ENCODE measurements at regions not wholly inside any gene's neighbourhood (a gene's known extent, or its start where the extent isn't known, plus 50 kb on each side); places are given as distances from the start of the nearest gene placed in this dataset.

DNA sequence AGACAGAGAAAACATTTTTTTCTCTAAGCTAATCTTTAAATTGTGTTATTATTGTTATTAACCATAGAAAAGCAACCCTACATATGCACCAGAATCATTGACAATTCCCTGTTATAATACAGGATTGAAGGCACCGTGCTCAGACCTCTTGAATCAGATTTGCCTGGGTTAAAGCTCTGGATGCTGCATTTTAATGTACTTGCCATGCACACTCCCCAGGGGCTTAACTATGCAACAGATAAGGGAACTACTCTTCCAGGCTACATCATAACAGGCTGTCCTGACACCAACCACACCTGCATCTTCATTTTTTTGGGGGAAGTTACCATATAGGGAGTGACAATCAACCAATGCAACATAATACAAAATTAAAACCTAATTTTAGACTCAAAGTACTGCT, 1187.6 kb upstream of the CDH8 start:
- Histone ChIP-seq H3K4me3 (no peak overlapping the region), H3K9me2 (replicated peaks; ENCODE audit: insufficient read depth) (no peaks in the 10 kb centered on the region), H2AFZ (no peak overlapping the region), H3K36me3 (replicated peaks; ENCODE audit: insufficient read depth, low read depth) (no peaks in the 10 kb centered on the region), H3K4me2 (no peak overlapping the region), H3K4me1 (ENCODE audit: insufficient read depth) (no peaks in the 10 kb centered on the region), H3K9me3 (ENCODE audit: low read depth) (no peaks in the 10 kb centered on the region), H3K27me3 (no peaks in the 10 kb centered on the region), H4K20me1 (ENCODE audit: insufficient read depth, poor library complexity, severe bottlenecking) (no peaks in the 10 kb centered on the region), H3K79me2 (no peaks in the 10 kb centered on the region), H3K27ac (no peak overlapping the region)
- WGBS (ENCODE audit: low lambda C conversion rate, missing lambda C conversion rate): 67% methylated on average over 1 of the region's 1 CpG
- TF ChIP-seq EZH2phosphoT487 (IDR thresholded peaks at IDR 0.05; ENCODE audit: low read depth, severe bottlenecking, unreplicated experiment): no peak
- TF ChIP-seq EZH2 (IDR thresholded peaks at IDR 0.05; ENCODE audit: borderline replicate concordance): no peak
- TF ChIP-seq, protein P1, sequence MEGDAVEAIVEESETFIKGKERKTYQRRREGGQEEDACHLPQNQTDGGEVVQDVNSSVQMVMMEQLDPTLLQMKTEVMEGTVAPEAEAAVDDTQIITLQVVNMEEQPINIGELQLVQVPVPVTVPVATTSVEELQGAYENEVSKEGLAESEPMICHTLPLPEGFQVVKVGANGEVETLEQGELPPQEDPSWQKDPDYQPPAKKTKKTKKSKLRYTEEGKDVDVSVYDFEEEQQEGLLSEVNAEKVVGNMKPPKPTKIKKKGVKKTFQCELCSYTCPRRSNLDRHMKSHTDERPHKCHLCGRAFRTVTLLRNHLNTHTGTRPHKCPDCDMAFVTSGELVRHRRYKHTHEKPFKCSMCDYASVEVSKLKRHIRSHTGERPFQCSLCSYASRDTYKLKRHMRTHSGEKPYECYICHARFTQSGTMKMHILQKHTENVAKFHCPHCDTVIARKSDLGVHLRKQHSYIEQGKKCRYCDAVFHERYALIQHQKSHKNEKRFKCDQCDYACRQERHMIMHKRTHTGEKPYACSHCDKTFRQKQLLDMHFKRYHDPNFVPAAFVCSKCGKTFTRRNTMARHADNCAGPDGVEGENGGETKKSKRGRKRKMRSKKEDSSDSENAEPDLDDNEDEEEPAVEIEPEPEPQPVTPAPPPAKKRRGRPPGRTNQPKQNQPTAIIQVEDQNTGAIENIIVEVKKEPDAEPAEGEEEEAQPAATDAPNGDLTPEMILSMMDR (IDR thresholded peaks at IDR 0.05; ENCODE audit: poor library complexity): no peak
- DNase-seq (ENCODE audit: low spot score): no peak

DNA sequence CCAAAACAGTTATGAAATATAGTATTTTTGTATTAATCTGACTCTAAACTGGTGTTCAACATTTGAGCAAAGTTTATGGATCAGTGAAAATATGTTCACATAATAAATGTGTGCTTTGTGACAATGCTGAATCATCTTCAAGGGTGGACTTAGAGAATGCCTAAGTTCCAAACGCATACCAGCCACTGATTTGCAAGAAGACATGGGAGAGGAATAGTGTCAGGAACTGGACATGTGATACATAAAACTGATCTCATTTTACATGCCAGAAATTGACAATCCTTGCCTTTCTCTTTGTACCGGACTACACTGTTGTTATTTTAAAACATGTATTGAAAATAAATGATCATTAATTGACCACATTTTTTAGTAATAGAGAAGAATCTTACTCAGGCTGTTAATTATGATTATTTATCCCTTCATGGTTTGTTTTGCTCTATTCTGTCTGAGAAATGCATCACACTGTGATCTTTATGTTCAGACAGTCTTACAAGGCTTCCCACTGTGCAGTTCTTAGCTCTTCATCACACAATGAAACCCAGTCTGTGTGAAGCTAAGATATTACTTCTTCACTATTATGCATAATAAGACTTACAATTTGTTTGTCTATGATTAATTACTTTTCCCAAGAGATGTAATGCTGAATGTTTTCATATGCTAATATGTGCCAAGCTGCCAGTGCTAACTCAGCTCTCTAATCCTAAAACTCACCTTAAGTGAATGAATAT, 1180.6 kb upstream of the CDH8 start:
- DNase-seq (ENCODE audit: low spot score): no peak
- WGBS (ENCODE audit: low lambda C conversion rate, missing lambda C conversion rate): 74% methylated on average over 2 of the region's 2 CpGs
- Histone ChIP-seq H3K4me2 (no peak overlapping the region), H3K9me2 (replicated peaks; ENCODE audit: insufficient read depth) (no peaks in the 10 kb centered on the region), H3K27ac (no peak overlapping the region), H3K4me1 (ENCODE audit: insufficient read depth) (no peaks in the 10 kb centered on the region), H3K4me3 (no peak overlapping the region), H2AFZ (no peak overlapping the region), H3K27me3 (no peaks in the 10 kb centered on the region), H3K79me2 (no peaks in the 10 kb centered on the region), H4K20me1 (ENCODE audit: insufficient read depth, poor library complexity, severe bottlenecking) (no peaks in the 10 kb centered on the region), H3K9me3 (ENCODE audit: low read depth) (no peaks in the 10 kb centered on the region), H3K36me3 (replicated peaks; ENCODE audit: insufficient read depth, low read depth) (no peaks in the 10 kb centered on the region)
- TF ChIP-seq EZH2 (IDR thresholded peaks at IDR 0.05; ENCODE audit: borderline replicate concordance) (no peak), EZH2phosphoT487 (IDR thresholded peaks at IDR 0.05; ENCODE audit: low read depth, severe bottlenecking, unreplicated experiment) (no peak)
- TF ChIP-seq, protein P1 (IDR thresholded peaks at IDR 0.05; ENCODE audit: poor library complexity): no peak

DNA sequence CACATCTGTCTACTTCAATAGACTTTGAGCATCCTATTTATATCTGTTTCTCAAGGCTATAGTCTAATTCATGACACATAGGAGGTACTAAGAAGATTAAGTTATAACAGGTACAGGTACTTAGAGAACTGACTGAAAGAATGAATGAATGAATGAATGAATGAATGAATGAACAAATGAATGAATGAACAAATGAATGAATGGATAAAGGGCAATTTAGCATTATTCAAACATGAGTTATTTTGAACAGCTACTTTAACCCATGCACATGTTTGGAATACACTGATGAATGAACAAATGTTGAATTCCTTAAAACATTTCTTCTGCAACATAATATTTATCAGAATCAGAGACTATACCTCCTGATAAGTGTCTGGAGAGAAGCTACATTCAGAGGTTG, 1165.6 kb upstream of the CDH8 start:
- Histone ChIP-seq H3K36me3 (replicated peaks; ENCODE audit: insufficient read depth, low read depth) (no peaks in the 10 kb centered on the region), H3K4me1 (ENCODE audit: insufficient read depth) (no peaks in the 10 kb centered on the region), H3K9me2 (replicated peaks; ENCODE audit: insufficient read depth) (no peaks in the 10 kb centered on the region), H3K9me3 (ENCODE audit: low read depth) (no peaks in the 10 kb centered on the region), H4K20me1 (ENCODE audit: insufficient read depth, poor library complexity, severe bottlenecking) (no peaks in the 10 kb centered on the region), H3K27ac (no peak overlapping the region), H3K79me2 (no peaks in the 10 kb centered on the region), H3K4me2 (no peak overlapping the region), H2AFZ (no peak overlapping the region), H3K4me3 (no peak overlapping the region), H3K27me3 (no peaks in the 10 kb centered on the region)
- no peak for TF ChIP-seq EZH2 (IDR thresholded peaks at IDR 0.05; ENCODE audit: borderline replicate concordance)
- no peak for TF ChIP-seq EZH2phosphoT487 (IDR thresholded peaks at IDR 0.05; ENCODE audit: low read depth, severe bottlenecking, unreplicated experiment)
- TF ChIP-seq, protein P1 (IDR thresholded peaks at IDR 0.05; ENCODE audit: poor library complexity): no peak
- no peak for DNase-seq (ENCODE audit: low spot score)
